HG03196 (cell line): ENCODE measurements at regions not wholly inside any gene's neighbourhood (a gene's known extent, or its start where the extent isn't known, plus 50 kb on each side); places are given as distances from the start of the nearest gene placed in this dataset.
"Not testable (repeated sequence)": the region's sequence is repeated elsewhere in the genome, so short reads cannot be mapped to it uniquely, and the experiment has no call there.

Experiments
- ATAC-seq: cut with Tn5 transposase; IDR thresholded peaks from one replicate; pipeline ENCODE4 v1.9.1; 2021; ENCODE audit not compliant: unreplicated experiment

DNA sequence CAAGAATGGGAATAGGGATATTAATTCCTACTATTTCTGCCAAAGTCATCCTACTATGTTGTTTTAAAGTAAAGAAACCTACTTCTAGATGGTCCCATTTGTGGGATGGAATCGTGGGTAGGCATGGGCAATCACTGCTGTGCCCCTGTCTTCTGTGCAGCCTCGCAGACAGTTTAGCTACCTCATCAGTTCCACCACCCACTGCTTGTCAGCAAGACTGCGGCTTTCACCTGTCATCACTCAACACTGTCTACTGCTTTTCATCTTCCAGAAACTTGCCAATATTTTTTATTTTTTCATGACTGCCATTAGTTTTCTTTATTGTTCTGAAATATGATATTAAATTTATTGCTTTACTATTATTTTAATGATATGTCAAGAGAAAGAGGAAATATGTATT, 368.1 kb upstream of the KYNU start:
- ATAC-seq: no peak

GRCh38 chr2:142504754-142505153, 372.7 kb upstream of the KYNU start:
- ATAC-seq: no peak

DNA sequence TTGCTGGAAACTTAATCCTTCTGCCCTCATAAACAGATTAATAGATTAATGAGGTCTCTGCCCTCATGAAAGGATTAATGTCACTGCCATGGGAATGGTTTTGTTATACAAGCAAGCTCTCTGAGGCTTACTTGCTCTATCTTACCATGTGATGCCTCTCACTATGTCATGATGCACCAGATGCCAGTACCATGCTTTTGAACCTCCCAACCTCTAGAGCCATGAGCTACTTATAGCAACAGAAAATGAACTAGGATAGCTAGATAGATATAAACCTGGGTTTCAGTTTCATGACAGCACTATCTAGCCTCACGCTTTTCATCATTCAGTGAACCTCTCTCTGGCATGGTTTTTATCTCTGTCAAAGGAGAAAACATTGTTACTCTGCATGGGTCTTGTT, 371.6 kb upstream of the LRP1B start:
- ATAC-seq: no peak

GRCh38 chr2:142495141-142495540, 364.3 kb upstream of the LRP1B start:
- no peak for ATAC-seq

DNA sequence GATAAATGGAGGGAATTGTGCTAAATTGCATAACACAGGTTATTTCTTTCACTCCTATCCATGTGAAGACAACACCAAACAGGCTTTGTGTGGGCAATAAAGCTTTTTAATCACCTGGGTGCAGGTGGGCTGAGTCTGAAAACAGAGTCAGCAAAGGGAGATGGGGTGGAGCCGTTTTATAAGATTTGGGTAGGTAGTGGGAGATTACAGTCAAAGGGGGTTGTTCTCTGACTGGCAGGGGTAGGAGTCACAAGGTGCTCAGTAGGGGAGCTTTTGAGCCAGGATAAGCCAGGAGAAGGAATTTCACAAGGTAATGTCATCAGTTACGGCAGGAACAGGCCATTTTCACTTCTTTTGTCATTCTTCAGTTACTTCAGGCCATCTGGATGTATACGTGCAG, 358.8 kb upstream of the LRP1B start:
- ATAC-seq: not testable (repeated sequence)

DNA sequence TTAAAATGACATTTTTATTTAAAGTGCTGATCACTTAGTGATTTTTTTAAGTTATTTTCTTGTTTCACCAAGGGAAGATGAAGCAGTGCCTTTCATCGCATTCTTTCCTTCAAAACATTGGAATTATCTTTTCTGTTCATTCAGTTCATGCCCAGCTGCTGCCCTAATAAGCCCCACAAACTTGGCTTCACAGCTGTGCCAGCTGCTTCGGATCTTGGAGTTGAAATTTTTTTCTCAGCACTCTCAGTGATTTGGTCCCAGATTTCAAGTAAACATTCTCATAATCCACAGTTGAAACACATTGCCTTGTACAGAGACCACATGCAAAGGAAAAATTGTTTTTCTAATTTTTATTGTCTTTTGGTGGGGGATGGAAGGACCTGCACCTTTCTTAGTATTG, 353.3 kb upstream of the LRP1B start:
- ATAC-seq: no peak

- ATAC-seq: no peak
Measured at GRCh38 chr2:142483653-142484052, 352.8 kb upstream of the LRP1B start.

GRCh38 chr2:142478206-142478605, 347.4 kb upstream of the LRP1B start:
- ATAC-seq: no peak

DNA sequence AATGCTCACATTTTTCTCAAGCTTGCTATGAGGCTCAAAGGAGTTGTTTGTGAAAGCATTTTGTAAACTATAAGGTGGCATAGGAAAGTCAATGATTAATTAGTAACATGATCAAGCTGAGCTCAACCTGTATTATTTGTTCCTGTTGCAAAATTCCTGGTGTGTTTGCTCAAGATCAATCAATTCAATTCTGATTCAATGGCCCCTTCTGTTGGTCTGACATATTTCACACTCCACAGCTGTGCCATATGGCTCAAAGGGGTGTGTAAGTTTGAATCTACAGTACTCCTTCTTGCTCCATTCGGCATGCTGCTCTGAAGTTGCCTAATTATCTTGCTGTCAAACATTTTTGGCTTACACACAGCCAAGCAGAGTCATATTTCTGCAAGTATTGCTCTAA, 341.6 kb upstream of the LRP1B start:
- no peak for ATAC-seq

- no peak for ATAC-seq
Measured at GRCh38 chr2:142467321-142467720, 336.5 kb upstream of the LRP1B start.

GRCh38 chr2:142463047-142463446, 332.2 kb upstream of the LRP1B start:
- ATAC-seq: no peak

GRCh38 chr2:142462306-142462705, 331.5 kb upstream of the LRP1B start:
- no peak for ATAC-seq

DNA sequence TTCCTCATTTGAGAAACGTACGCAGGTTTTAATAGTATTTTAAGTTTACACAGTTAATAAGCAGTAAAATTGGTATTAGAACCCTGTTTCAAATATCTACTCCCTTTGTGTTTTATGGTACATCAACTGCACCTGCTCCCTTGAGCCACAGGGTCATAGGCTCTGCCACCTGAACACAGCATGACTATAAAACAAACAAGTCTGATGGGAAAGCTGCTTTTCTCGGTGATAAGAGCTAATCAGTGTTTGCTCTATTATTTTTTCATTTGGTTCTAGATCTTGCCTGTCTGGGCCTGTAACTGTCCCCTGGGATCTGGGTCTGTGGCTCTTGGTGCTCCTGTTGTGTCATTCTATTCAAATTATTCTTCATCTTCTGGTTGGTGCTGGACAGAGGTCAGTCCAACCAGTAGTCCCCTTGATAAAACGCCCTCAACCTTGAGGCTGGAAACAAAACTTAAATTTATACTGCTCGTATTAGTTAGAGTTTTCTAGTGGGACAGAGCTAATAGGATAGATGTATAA, 314.8 kb upstream of the LRP1B start:
- no peak for ATAC-seq

DNA sequence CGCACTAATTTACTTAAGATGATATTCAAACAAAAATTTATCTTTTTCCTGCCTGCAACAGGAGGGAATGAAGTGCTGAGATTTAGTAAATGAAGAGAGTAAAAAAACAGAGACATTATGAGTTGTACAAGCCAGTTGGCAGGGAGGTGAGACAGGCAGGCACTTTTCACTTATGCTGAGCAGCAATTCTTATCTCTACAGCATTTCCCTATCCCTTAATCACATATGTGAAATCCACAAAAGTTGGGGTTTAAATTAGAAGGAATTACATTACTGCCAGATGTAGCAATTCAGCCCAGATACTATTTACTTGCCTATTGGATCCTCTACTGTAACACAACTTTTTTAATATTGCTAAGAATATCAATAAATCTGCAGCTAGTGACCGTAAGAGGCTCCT, 314.2 kb upstream of the LRP1B start:
- ATAC-seq: no peak

DNA sequence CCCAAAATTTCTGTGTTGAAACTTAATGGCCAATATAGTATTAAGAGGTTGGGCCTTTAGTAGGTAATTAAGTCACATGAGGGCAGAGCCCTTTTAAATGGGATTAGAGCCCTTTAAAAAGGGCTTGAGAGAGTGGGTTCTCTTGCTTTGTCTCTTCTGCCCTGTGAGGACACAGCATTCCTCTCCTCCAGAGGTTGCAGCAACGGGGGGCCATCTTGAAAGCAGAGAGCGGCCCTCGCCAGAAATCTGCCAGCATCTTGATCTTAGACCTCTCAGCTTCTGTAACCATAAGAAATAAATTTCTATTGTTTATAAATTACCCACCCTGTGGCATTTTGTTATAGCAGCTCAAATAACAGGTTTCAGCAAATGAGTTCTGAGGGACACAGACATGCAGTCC, 305.0 kb upstream of the LRP1B start:
- no peak for ATAC-seq

DNA sequence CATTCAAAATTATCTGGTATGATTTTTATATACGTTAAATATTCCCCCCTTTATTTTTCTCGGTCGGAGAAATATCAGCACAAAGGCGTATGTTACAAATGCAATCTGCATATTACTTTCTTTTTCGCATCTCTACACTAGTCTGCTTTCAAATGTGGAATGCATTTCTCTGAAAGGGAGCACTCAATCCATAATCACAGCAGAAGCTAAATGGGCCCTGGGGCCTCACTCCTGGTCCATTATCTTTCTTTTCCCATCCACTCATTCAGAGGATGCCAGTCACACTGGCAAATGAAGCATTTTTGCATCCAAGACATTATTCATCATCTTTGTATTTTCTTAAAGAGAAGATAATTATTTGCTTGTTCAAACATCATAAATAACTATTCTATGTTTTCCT, 295.2 kb upstream of the LRP1B start:
- no peak for ATAC-seq

DNA sequence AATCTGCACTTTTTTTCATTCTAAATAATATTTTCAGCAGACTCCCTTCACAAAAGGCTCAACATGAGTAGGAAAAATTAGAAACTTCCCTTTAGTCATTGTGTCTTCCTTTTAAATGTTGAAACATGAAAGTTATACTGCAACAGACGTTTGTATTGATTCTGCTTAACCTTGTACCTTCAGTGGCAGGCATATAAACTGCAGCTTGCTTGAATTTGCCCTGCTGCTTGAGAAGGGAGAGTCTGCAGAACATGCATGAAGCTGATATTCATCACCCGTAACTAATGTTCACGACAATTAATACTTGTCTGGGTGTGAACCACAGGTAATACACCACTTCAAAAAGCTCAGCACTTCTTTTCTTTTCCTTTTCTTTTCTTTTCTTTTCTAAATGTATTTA, 294.7 kb upstream of the LRP1B start:
- ATAC-seq: no peak

GRCh38 chr2:142423603-142424002, 292.8 kb upstream of the LRP1B start:
- no peak for ATAC-seq

- no peak for ATAC-seq
Measured at GRCh38 chr2:142422769-142423168, 292.0 kb upstream of the LRP1B start.

DNA sequence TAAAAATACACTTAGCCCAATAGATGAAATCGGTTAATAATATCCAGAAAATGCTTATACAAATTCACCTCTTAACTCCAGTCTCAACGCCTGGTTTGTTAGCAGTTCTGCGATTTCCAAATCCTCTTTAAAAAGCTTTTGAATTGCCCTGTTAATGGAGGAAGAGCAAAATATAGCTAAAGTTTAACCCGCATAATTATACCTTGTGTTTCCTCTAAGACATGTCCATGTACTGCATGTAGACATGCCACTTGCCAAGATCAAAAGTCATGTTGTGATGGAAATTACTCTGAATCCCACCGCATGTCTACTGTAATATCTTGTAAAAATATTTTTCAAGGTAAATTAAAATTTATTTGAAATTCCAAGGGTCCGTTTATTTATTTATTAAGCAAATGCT, 291.2 kb upstream of the LRP1B start:
- no peak for ATAC-seq

- not testable (repeated sequence) for ATAC-seq
Measured at GRCh38 chr2:142418699-142419098, 287.9 kb upstream of the LRP1B start.

DNA sequence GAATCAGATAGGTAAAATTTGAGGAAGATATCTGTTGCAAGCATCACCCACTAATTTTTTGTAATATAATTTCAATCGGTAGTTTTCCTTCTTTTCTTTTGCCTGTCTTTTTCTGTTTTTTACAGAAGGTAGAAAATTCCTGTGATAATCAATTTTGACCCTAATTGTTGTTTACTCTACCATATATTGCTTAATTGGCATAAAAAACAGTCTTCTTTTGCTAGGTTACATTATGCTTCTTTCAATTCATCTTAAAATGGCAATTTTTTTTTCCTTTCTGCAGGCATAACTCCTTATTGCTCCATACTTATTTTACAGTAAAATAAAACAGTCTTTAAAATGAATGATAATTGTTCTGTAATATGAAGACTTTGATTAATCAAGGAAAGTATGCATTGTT, 286.2 kb upstream of the LRP1B start:
- no peak for ATAC-seq

DNA sequence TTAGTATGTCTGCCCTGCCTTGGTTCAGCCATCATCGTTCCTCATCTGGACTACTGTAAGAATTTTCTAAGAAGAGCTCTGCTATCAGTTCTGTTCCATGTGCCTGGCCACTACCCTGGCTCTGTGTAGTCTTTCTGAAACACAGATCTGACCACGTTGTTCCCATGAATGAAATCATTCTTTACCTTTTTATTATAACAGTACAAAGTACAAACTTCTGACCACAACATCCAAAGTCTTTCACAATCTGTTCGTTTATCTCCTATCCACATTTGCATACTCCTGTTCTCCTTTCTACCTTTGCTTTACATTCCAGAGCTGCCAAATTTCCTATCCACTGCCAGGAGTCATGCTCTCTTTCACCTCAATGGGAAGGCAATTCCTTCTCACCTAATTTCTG, 284.6 kb upstream of the LRP1B start:
- ATAC-seq: no peak

GRCh38 chr2:142398212-142398611, 267.4 kb upstream of the LRP1B start:
- no peak for ATAC-seq
